ENCODE measurements at regions not wholly inside any gene's neighbourhood (a gene's known extent, or its start where the extent isn't known, plus 50 kb on each side); places are given as distances from the start of the nearest gene placed in this dataset.

DNA sequence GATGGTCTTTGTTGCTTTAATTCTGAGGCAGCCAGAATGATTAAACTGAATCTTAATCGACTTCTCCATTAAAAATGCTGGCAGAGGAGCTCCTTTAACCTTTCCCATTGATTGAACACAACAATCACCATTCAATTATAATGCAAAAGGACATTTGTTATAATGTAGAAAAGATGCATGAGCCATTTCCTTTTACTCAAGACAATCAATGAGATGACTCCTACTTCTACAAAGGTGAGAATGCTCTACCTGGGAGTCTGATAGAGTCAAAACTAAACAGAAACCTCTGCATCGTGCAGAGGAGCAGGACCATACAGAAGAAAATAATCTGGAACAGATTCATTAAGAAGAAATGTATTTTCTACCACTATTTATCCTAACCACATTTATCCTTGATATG, 253.6 kb upstream of the DACH1 start:
- CTCF ChIA-PET, result no interaction called here
- no peak overlapping the region for H3K4me2 ChIP-seq (ENCODE audit: low read length)

GRCh38 chr13:72113931-72114330, 246.9 kb upstream of the DACH1 start:
- no peaks in the 10 kb centered on the region for H3K9me2 ChIP-seq (ENCODE audit: insufficient read depth)
- H3K4me3 ChIP-seq (replicated peaks in 1 of 2; ENCODE audit: low read depth in 1 of 2, low read length in 2 of 2), result no peak overlapping the region
- POLR2A ChIA-PET, result no interaction called here
- H3K27me3 ChIP-seq (ENCODE audit: insufficient read depth, low read length), result no peaks in the 10 kb centered on the region
- no peak overlapping the region for H3K27ac ChIP-seq (ENCODE audit: low read depth, low read length)
- no peaks in the 10 kb centered on the region for H3K36me3 ChIP-seq (ENCODE audit: control insufficient read depth in 1 of 2, insufficient read depth in 2 of 2, low read length in 2 of 2)
- TF ChIP-seq EGR1 (IDR thresholded peaks at IDR 0.05; ENCODE audit: low read depth) (no peak), CBX3 (IDR thresholded peaks at IDR 0.05; ENCODE audit: low read depth) (no peak), POLR2A (IDR thresholded peaks at IDR 0.05; ENCODE audit: borderline replicate concordance, extremely low read depth, insufficient read depth, insufficient read length) (no peak), CEBPB (IDR thresholded peaks at IDR 0.05; ENCODE audit: low read depth) (no peak), ZNF274 (IDR thresholded peaks at IDR 0.05; ENCODE audit: low read depth, low read length) (no peak), REST (IDR thresholded peaks at IDR 0.05; ENCODE audit: low read depth) (no peak), EZH2 (IDR thresholded peaks at IDR 0.05) (no peak), EZH2phosphoT487 (IDR thresholded peaks at IDR 0.05; ENCODE audit: borderline replicate concordance) (no peak), SRF (IDR thresholded peaks at IDR 0.05; ENCODE audit: low read depth) (no peak), JUND (IDR thresholded peaks at IDR 0.05) (no peak), TCF7L2 (IDR thresholded peaks at IDR 0.05; ENCODE audit: borderline replicate concordance, extremely low read depth, insufficient read depth, insufficient read length) (no peak), ELF1 (IDR thresholded peaks at IDR 0.05; ENCODE audit: borderline replicate concordance, low read depth) (no peak), SIN3A (IDR thresholded peaks at IDR 0.05; ENCODE audit: low read depth) (no peak), YY1 (IDR thresholded peaks at IDR 0.05; ENCODE audit: extremely low read depth, insufficient replicate concordance, low read depth, low read length) (no peak), RAD21 (IDR thresholded peaks at IDR 0.05; ENCODE audit: low read depth) (no peak)
- TF ChIP-seq, protein P1, sequence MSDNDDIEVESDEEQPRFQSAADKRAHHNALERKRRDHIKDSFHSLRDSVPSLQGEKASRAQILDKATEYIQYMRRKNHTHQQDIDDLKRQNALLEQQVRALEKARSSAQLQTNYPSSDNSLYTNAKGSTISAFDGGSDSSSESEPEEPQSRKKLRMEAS (IDR thresholded peaks at IDR 0.05), result no peak
- CTCF ChIA-PET, result no interaction called here
- no peaks in the 10 kb centered on the region for H3K4me1 ChIP-seq (ENCODE audit: control insufficient read depth in 1 of 2, insufficient read depth in 2 of 2, low read length in 2 of 2)
- H3K4me2 ChIP-seq (ENCODE audit: low read length), result no peak overlapping the region
- DNase-seq (ENCODE audit: low read depth, low spot score) (no peak), ATAC-seq (no peak)
- intact Hi-C loops (cut with micrococcal nuclease), result no loop called here
- H3K79me2 ChIP-seq (ENCODE audit: insufficient read depth, low read length), result no peaks in the 10 kb centered on the region
- H3K9me3 ChIP-seq (ENCODE audit: control insufficient read depth in 1 of 2, insufficient read depth in 1 of 2, low read depth in 1 of 2, low read length in 2 of 2), result peaks cover 0 to 5% of the 10 kb centered on the region in 2 experiments; a peak in 2 of 4 replicates
- no TSS peak for BruUV-seq (replicated peaks)
- H2AFZ ChIP-seq (ENCODE audit: low read depth, low read length, poor library complexity, severe bottlenecking), result no peak overlapping the region
- RAD21 ChIA-PET (ENCODE audit: low non-redundant PET in 1 of 2, low total read pairs in 2 of 2, uncharacterized antibody in 2 of 2, unreplicated experiment in 2 of 2), result no interaction called here
- no peak overlapping the region for H3K9ac ChIP-seq (ENCODE audit: low read length)
- H4K20me1 ChIP-seq (ENCODE audit: insufficient read depth), result no peaks in the 10 kb centered on the region

More for the DNA sequence above, 253.6 kb upstream of the DACH1 start:
- Histone ChIP-seq H3K79me2 (ENCODE audit: insufficient read depth, low read length) (no peaks in the 10 kb centered on the region), H3K4me1 (ENCODE audit: control insufficient read depth in 1 of 2, insufficient read depth in 2 of 2, low read length in 2 of 2) (no peaks in the 10 kb centered on the region), H3K9ac (ENCODE audit: low read length) (no peak overlapping the region), H3K9me3 (ENCODE audit: control insufficient read depth in 1 of 2, insufficient read depth in 1 of 2, low read depth in 1 of 2, low read length in 2 of 2) (no peaks in the 10 kb centered on the region; a peak in 1 of 4 replicates), H3K27ac (ENCODE audit: low read depth, low read length) (no peak overlapping the region), H3K27me3 (ENCODE audit: insufficient read depth, low read length) (no peaks in the 10 kb centered on the region), H3K36me3 (ENCODE audit: control insufficient read depth in 1 of 2, insufficient read depth in 2 of 2, low read length in 2 of 2) (no peaks in the 10 kb centered on the region), H2AFZ (ENCODE audit: low read depth, low read length, poor library complexity, severe bottlenecking) (no peak overlapping the region), H4K20me1 (ENCODE audit: insufficient read depth) (no peaks in the 10 kb centered on the region), H3K9me2 (ENCODE audit: insufficient read depth) (no peaks in the 10 kb centered on the region), H3K4me3 (replicated peaks in 1 of 2; ENCODE audit: low read depth in 1 of 2, low read length in 2 of 2) (no peak overlapping the region)
- ChIA-PET POLR2A (no interaction called here), RAD21 (ENCODE audit: low non-redundant PET in 1 of 2, low total read pairs in 2 of 2, uncharacterized antibody in 2 of 2, unreplicated experiment in 2 of 2) (no interaction called here)
- BruUV-seq (replicated peaks), result no TSS peak
- intact Hi-C loops (cut with micrococcal nuclease), result no loop called here
- TF ChIP-seq ZFX (IDR thresholded peaks at IDR 0.05), result no peak
- TF ChIP-seq CEBPB (IDR thresholded peaks at IDR 0.05; ENCODE audit: low read depth), result no peak
- TF ChIP-seq CBX3 (IDR thresholded peaks at IDR 0.05; ENCODE audit: low read depth), result no peak
- DNase-seq (ENCODE audit: low read depth, low spot score) (no peak), ATAC-seq (no peak)
